Adrenal gland (tissue), 9 donors: ENCODE measurements at regions not wholly inside any gene's neighbourhood (a gene's known extent, or its start where the extent isn't known, plus 50 kb on each side); places are given as distances from the start of the nearest gene placed in this dataset.

Experiments
- DNase-seq, 7 donors: peaks; one replicate each; pipeline ENCODE4 v3.0.0-alpha.2; 2019 to 2020
- H3K27ac ChIP-seq, 5 donors: fragments of 200-600 bp; sonication (generic) in 4 of 5; 1 replicate in 3 of 5; 2 replicates in 2 of 5; pipeline versions ENCODE4 v1.5.1 to v1.8.0; 2016 to 2020; ENCODE audit warnings: mild to moderate bottlenecking in 1 of 5
- H3K27me3 ChIP-seq: fragments of 200-600 bp; 2 replicates; pipeline ENCODE4 v1.8.0; 2021
- H3K36me3 ChIP-seq, 2 donors: fragments of 200-600 bp; replicated peaks in 1 of 2; 1 replicate in 1 of 2; 2 replicates in 1 of 2; pipeline versions ENCODE4 v1.5.1 to v1.8.0; 2018 to 2022
- H3K4me1 ChIP-seq, 2 donors: fragments of 200-600 bp; replicated peaks in 1 of 2; 1 replicate in 1 of 2; 2 replicates in 1 of 2; pipeline versions ENCODE4 v1.5.1 to v1.8.0; 2018 to 2021
- H3K4me3 ChIP-seq, 4 donors: fragments of 200-600 bp; sonication (generic) in 3 of 4; one replicate each; pipeline ENCODE4 v1.5.1; 2016 to 2018
- H3K9me3 ChIP-seq, 3 donors: fragments of 200-600 bp; sonication (generic) in 1 of 3; replicated peaks in 1 of 3; 1 replicate in 2 of 3; 2 replicates in 1 of 3; pipeline versions ENCODE4 v1.5.1 to v1.8.0; 2016 to 2021
- POLR2A ChIP-seq, 2 donors: fragments of 450-650 bp; IDR thresholded peaks; one replicate each; pipeline ENCODE4 v1.6.1; 2017; ENCODE audit warnings: antibody characterized with exemption in 2 of 2, mild to moderate bottlenecking in 2 of 2, moderate library complexity in 1 of 2
- WGBS, 4 donors: extraction: QIAGEN DNeasy Blood & Tissue Kit in 2 of 4; methylation state at CpG; one replicate each; pipeline versions ENCODE4 v1.1.5 to v1.1.7; 2013 to 2017; 5-methylcytosine and 5-hydroxymethylcytosine counted together
- intact Hi-C, 2 donors: fragments of 100-400 bp; cut with DNase I; formaldehyde crosslinking; loops; one replicate each; pipeline versions ENCODE4 v1.14.1 to v1.15.0; 2022 to 2023
- TF ChIP-seq, protein P1 (sequence below), 6 experiments: fragments of 450-650 bp in 4 of 6; fragments of 200-600 bp in 2 of 6; sonication (generic) in 1 of 6; IDR thresholded peaks; 1 replicate in 5 of 6; 2 replicates in 1 of 6; pipeline versions ENCODE4 v1.5.1 to v1.8.0; 2016 to 2021; ENCODE audit warnings: antibody characterized with exemption in 6 of 6, mild to moderate bottlenecking in 2 of 6, moderate library complexity in 1 of 6
- donor health status: healthy with polysubstance abuse.
- donor health status: Bipolar disorder and iron deficiency.
- donor health status: DM: yes; HTN: yes; CAD: no.
- donor health status: DM: no; HTN: no; CAD: no.
- donor health status: DM: no; HTN: no; CAD: no.

DNA sequence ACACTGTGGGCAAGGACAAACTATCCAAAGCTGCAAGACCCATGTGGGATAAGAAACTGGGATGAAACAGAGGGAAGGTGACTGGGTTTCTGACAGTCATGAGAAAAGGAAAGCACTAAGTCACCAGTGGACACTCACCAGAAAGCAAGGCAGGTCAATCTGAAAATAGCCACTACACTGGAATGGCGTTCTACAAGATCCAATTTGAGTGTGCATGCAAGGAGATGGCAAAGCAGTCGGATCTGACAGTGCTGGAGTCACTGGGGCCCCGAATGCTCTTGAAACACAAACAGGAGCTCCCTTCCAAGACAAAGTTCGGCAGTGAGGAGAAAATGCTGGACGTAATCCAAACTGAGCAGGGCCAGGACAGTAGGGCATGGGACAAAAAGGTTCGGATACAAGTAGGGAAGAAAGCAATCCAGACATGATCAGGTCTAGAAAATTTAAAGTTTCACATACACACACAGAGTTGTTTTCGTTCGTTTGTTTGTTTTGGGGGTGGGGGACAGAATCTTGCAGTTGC lies 95.5 kb downstream of the EOMES start:
- Histone ChIP-seq H3K9me3 (no peaks in the 10 kb centered on the region), H3K27ac (no peak overlapping the region), H3K27me3 (no peaks in the 10 kb centered on the region), H3K4me3 (no peak overlapping the region), H3K4me1 (no peaks in the 10 kb centered on the region), H3K36me3 (no peaks in the 10 kb centered on the region)
- TF ChIP-seq, protein P1, sequence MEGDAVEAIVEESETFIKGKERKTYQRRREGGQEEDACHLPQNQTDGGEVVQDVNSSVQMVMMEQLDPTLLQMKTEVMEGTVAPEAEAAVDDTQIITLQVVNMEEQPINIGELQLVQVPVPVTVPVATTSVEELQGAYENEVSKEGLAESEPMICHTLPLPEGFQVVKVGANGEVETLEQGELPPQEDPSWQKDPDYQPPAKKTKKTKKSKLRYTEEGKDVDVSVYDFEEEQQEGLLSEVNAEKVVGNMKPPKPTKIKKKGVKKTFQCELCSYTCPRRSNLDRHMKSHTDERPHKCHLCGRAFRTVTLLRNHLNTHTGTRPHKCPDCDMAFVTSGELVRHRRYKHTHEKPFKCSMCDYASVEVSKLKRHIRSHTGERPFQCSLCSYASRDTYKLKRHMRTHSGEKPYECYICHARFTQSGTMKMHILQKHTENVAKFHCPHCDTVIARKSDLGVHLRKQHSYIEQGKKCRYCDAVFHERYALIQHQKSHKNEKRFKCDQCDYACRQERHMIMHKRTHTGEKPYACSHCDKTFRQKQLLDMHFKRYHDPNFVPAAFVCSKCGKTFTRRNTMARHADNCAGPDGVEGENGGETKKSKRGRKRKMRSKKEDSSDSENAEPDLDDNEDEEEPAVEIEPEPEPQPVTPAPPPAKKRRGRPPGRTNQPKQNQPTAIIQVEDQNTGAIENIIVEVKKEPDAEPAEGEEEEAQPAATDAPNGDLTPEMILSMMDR (IDR thresholded peaks at IDR 0.05) = no peak
- no peak for TF ChIP-seq POLR2A (IDR thresholded peaks at IDR 0.05)
- intact Hi-C loops = no loop called here
- no peak for DNase-seq
- WGBS, 4 donors = 54 to 66% (median 63%) methylated on average over 8 of the region's 8 CpGs

DNA sequence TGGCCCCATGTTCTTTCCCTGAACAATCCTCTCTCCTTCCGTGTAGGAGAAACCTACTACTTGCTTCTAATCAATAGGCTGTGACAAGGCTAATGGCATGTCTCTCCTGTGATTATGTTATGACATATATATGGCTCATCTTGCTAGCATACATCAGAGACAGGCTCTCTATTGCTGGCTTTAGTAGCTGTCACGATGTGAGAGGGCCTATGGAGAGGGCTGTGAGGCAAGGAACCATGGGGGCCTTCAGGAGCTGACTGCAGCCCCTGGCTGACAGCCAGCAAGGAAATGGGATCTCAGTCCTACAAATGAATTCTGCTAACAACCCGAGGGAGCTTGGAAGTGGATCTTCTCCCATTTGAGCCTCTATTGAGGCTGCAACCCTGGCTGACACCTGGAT lies 96.3 kb downstream of the EOMES start:
- TF ChIP-seq, protein P1 (IDR thresholded peaks at IDR 0.05) = no peak
- no peak for TF ChIP-seq POLR2A (IDR thresholded peaks at IDR 0.05)
- WGBS, 4 donors = 69 to 82% (median 76%) methylated on average over 3 of the region's 3 CpGs
- Histone ChIP-seq H3K9me3 (no peaks in the 10 kb centered on the region), H3K27ac (no peak overlapping the region), H3K4me3 (no peak overlapping the region), H3K36me3 (no peaks in the 10 kb centered on the region), H3K4me1 (no peaks in the 10 kb centered on the region), H3K27me3 (no peaks in the 10 kb centered on the region)
- no peak for DNase-seq
- intact Hi-C loops = no loop called here

DNA sequence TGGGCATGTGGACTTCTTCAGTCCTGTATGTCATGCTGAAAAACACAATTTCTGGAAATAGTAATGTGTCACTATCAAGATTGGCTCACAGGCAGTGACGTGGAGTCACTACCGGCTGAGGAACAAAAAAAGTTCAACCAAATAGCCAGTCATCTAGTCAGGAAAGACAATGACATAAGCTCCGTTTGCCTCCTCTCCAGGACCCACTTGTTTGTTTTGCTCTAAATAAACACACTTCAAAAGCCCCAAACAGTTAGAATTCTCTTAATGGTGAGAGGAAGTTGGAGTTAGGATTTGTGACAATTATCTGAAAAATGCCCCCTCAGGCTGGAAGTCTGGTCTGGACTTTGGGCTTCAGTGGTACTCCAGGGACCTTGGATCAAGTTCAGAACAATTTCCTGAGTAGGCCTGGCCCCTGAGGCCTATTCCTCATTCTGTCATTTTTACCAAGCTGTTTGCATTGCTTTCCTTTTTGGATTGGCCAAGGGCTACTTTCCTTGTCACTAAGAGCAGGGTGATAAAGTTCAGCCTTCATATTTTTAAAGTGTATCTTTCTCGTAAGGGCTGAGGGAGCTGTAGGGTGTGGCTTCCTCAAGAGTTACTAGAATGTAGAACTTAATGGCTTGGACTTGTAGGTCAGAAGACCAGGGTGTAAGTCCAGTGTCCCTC lies 98.9 kb downstream of the EOMES start:
- no peak overlapping the region for H3K4me3 ChIP-seq
- peak overlapping the region in 3 of 5 donors; percentile 24 to 64 (median 49) for H3K27ac ChIP-seq
- H3K36me3 ChIP-seq = no peaks in the 10 kb centered on the region
- no peaks in the 10 kb centered on the region for H3K4me1 ChIP-seq
- intact Hi-C loops = no loop called here
- TF ChIP-seq, protein P1 (IDR thresholded peaks at IDR 0.05) = no peak
- no peak for TF ChIP-seq POLR2A (IDR thresholded peaks at IDR 0.05)
- 53 to 60% (median 58%) methylated on average over 4 of the region's 4 CpGs for WGBS, 4 donors
- H3K27me3 ChIP-seq = no peaks in the 10 kb centered on the region
- H3K9me3 ChIP-seq = no peaks in the 10 kb centered on the region
- DNase-seq = peak in 1 of 7 donors; percentile 21

DNA sequence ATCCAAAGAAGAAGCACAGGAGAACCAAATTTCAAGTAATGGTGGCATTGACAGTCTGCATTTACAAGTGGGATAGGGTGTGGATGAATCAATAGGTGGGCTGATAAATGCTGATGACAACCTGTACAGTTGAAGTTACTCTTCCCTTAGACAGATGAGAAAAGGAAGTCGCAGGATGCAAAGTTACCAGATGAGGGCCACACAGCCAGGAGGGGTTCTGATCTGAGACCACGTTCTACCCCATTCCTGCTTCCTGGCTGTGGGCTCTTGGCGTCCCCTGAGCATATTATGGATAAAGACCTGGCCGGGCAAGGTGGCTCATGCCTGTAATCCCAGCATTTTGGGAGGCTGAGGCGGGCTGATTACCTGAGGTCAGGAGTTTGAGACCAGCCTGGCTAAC lies 104.6 kb downstream of the EOMES start:
- no peak overlapping the region for H3K4me3 ChIP-seq
- no peak for DNase-seq
- peaks cover 0 to 6% (median 0%) of the 10 kb centered on the region in 3 donors for H3K9me3 ChIP-seq
- TF ChIP-seq, protein P1 (IDR thresholded peaks at IDR 0.05) = no peak
- TF ChIP-seq POLR2A (IDR thresholded peaks at IDR 0.05) = no peak
- H3K4me1 ChIP-seq = no peaks in the 10 kb centered on the region
- intact Hi-C loops = no loop called here
- no peaks in the 10 kb centered on the region for H3K27me3 ChIP-seq
- no peak overlapping the region for H3K27ac ChIP-seq
- H3K36me3 ChIP-seq = no peaks in the 10 kb centered on the region
- 85 to 91% (median 88%) methylated on average over 5 of the region's 5 CpGs for WGBS, 4 donors
